Keratinocyte (primary cell): ENCODE measurements at regions not wholly inside any gene's neighbourhood (a gene's known extent, or its start where the extent isn't known, plus 50 kb on each side); places are given as distances from the start of the nearest gene placed in this dataset.

Experiments
- DNase-seq: peaks from one replicate; pipeline ENCODE4 v3.0.0-alpha.2; 2011; ENCODE audit warnings: low read depth, missing footprints, low spot score
- FAIRE-seq: peaks from 2 replicates; lab custom pipeline; 2011; peaks lifted over from hg19 to GRCh38; lab: Jason Lieb, UNC
- H2AFZ ChIP-seq: 2 replicates; pipeline ENCODE4 v1.6.0; 2012; ENCODE audit warnings: low read length, control low read depth, inconsistent platforms; ENCODE audit not compliant: control insufficient read depth
- H3K27ac ChIP-seq: 2 replicates; pipeline ENCODE4 v1.5.1; 2011; ENCODE audit warnings: low read length; ENCODE audit not compliant: control insufficient read depth, insufficient read depth
- H3K27me3 ChIP-seq: 3 replicates; pipeline ENCODE4 v1.6.0; 2011; ENCODE audit warnings: low read length; ENCODE audit not compliant: control insufficient read depth, insufficient read depth; ENCODE audit errors: extremely low read depth
- H3K36me3 ChIP-seq, 2 experiments: 2 replicates in 1 of 2; 3 replicates in 1 of 2; pipeline ENCODE4 v1.5.1; 2011; ENCODE audit warnings: low read length in 2 of 2, mild to moderate bottlenecking in 1 of 2; ENCODE audit not compliant: control insufficient read depth in 2 of 2, insufficient read depth in 2 of 2; ENCODE audit errors: extremely low read depth in 1 of 2
- H3K4me1 ChIP-seq: 3 replicates; pipeline ENCODE4 v1.5.1; 2011; ENCODE audit warnings: low read length; ENCODE audit not compliant: control insufficient read depth, insufficient read depth; ENCODE audit errors: extremely low read depth
- H3K4me2 ChIP-seq: 3 replicates; pipeline ENCODE4 v1.6.0; 2011; ENCODE audit warnings: low read depth, low read length; ENCODE audit not compliant: control insufficient read depth, insufficient read depth; ENCODE audit errors: extremely low read depth
- H3K4me3 ChIP-seq, 3 experiments: fragments of 200-600 bp in 1 of 3; sonication (generic) in 1 of 3; 2 replicates in 2 of 3; 3 replicates in 1 of 3; pipeline ENCODE4 v1.5.1; 2011 to 2016; ENCODE audit warnings: low read length in 3 of 3, mild to moderate bottlenecking in 3 of 3, control low read depth in 2 of 3, inconsistent platforms in 1 of 3, low read depth in 1 of 3, mixed read lengths in 1 of 3, mixed run types in 1 of 3, moderate library complexity in 1 of 3; ENCODE audit not compliant: control insufficient read depth in 2 of 3, insufficient read depth in 2 of 3; ENCODE audit errors: extremely low read depth in 1 of 3
- H3K79me2 ChIP-seq: 2 replicates; pipeline ENCODE4 v1.6.0; 2012; ENCODE audit warnings: low read length; ENCODE audit not compliant: control insufficient read depth, insufficient read depth
- H3K9ac ChIP-seq: 3 replicates; pipeline ENCODE4 v1.6.0; 2011; ENCODE audit warnings: low read length; ENCODE audit not compliant: control insufficient read depth, insufficient read depth; ENCODE audit errors: extremely low read depth
- H3K9me1 ChIP-seq: 3 replicates; pipeline ENCODE4 v1.6.0; 2011; ENCODE audit warnings: low read length; ENCODE audit not compliant: control insufficient read depth, insufficient read depth; ENCODE audit errors: extremely low read depth
- H3K9me3 ChIP-seq: 2 replicates; pipeline ENCODE4 v1.5.1; 2012; ENCODE audit warnings: low read depth, low read length; ENCODE audit not compliant: control insufficient read depth
- H4K20me1 ChIP-seq: 3 replicates; pipeline ENCODE4 v1.6.0; 2011; ENCODE audit warnings: low read length; ENCODE audit not compliant: control insufficient read depth, insufficient read depth; ENCODE audit errors: extremely low read depth
- EZH2 ChIP-seq: IDR thresholded peaks from one replicate; pipeline ENCODE4 v1.6.1; 2012; ENCODE audit warnings: inconsistent platforms, mild to moderate bottlenecking, low read length, moderate library complexity
- dilution Hi-C: fragments of 300-500 bp; cut with MboI; formaldehyde crosslinking; loops from one replicate; pipeline ENCODE4 v1.7.0; 2020; ENCODE audit warnings: low sequenced_read_pairs; ENCODE audit not compliant: extremely low pct_ligation_motif_present
- TF ChIP-seq, protein P1 (sequence below), 3 experiments: IDR thresholded peaks in 1 of 3; conservative IDR thresholded peaks in 1 of 3; optimal IDR thresholded peaks in 1 of 3; 2 replicates in 2 of 3; 3 replicates in 1 of 3; pipeline versions ENCODE3 to v1.5.1; 2011; ENCODE audit warnings: low read length in 3 of 3, mild to moderate bottlenecking in 3 of 3, moderate library complexity in 2 of 3, control low read depth in 1 of 3, inconsistent platforms in 1 of 3; ENCODE audit not compliant: insufficient read depth in 2 of 3; ENCODE audit errors: extremely low read depth in 1 of 3

DNA sequence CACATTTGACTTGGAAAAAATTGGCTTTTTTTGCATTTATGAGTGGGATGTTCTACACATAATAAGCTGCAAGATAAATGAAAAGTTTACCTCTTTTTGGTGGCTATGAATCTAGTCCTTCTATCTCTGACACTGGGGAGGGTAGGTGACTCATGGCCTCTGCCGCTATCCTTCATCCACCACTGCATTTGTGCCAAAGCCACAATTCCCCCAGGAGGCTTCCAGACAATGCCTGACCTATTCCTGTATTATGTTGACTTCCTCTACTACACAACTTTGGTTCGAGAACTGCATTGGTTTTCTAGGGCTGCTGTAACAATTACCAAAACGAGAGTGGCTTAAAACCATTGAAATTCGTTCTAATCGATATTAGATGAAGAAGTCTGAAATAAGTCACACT is 245.6 kb downstream of the TRAM1L1 start:
- TF ChIP-seq, protein P1, sequence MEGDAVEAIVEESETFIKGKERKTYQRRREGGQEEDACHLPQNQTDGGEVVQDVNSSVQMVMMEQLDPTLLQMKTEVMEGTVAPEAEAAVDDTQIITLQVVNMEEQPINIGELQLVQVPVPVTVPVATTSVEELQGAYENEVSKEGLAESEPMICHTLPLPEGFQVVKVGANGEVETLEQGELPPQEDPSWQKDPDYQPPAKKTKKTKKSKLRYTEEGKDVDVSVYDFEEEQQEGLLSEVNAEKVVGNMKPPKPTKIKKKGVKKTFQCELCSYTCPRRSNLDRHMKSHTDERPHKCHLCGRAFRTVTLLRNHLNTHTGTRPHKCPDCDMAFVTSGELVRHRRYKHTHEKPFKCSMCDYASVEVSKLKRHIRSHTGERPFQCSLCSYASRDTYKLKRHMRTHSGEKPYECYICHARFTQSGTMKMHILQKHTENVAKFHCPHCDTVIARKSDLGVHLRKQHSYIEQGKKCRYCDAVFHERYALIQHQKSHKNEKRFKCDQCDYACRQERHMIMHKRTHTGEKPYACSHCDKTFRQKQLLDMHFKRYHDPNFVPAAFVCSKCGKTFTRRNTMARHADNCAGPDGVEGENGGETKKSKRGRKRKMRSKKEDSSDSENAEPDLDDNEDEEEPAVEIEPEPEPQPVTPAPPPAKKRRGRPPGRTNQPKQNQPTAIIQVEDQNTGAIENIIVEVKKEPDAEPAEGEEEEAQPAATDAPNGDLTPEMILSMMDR (optimal IDR thresholded peaks at IDR 0.05 in 1 of 3, IDR thresholded peaks at IDR 0.05 in 1 of 3, conservative IDR thresholded peaks at IDR 0.05 in 1 of 3; ENCODE audit: extremely low read depth in 1 of 3, insufficient read depth in 2 of 3, low read length in 3 of 3) = no peak
- no peak for TF ChIP-seq EZH2
- no peak for FAIRE-seq
- Histone ChIP-seq H3K9ac (no peak overlapping the region), H3K36me3 (no peaks in the 10 kb centered on the region), H3K4me2 (no peak overlapping the region), H2AFZ (no peak overlapping the region), H3K27ac (no peak overlapping the region), H3K9me3 (no peaks in the 10 kb centered on the region), H3K79me2 (no peaks in the 10 kb centered on the region), H4K20me1 (no peaks in the 10 kb centered on the region), H3K4me3 (no peak overlapping the region), H3K4me1 (no peaks in the 10 kb centered on the region), H3K27me3 (no peaks in the 10 kb centered on the region), H3K9me1 (no peaks in the 10 kb centered on the region)
- dilution Hi-C loops = no loop called here
- DNase-seq = no peak

DNA sequence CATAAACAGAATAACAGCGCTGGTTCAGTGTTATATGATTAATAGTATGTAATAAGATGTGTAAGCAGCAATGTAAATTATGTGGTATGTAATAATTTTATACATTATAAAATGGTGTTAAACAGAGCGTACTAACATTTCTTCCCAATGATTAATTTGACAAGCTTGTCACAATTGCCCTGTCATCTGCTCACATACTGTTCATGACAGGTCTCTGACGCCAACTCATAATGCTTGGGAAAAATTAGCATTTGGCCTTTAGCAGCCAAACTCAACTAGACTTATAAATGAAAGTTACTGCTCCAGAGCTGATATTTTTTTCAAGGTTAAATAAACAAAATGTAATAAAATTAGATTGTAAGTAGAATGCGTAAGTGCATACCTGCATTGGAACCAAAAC is 246.8 kb downstream of the TRAM1L1 start:
- Histone ChIP-seq H3K36me3 (no peaks in the 10 kb centered on the region), H3K4me1 (no peaks in the 10 kb centered on the region), H3K27me3 (no peaks in the 10 kb centered on the region), H3K4me2 (no peak overlapping the region), H3K4me3 (no peak overlapping the region), H4K20me1 (no peaks in the 10 kb centered on the region), H3K79me2 (no peaks in the 10 kb centered on the region), H3K27ac (no peak overlapping the region), H2AFZ (no peak overlapping the region), H3K9ac (no peak overlapping the region), H3K9me1 (no peaks in the 10 kb centered on the region), H3K9me3 (no peaks in the 10 kb centered on the region)
- DNase-seq = no peak
- dilution Hi-C loops = no loop called here
- TF ChIP-seq, protein P1 (optimal IDR thresholded peaks at IDR 0.05 in 1 of 3, IDR thresholded peaks at IDR 0.05 in 1 of 3, conservative IDR thresholded peaks at IDR 0.05 in 1 of 3; ENCODE audit: extremely low read depth in 1 of 3, insufficient read depth in 2 of 3, low read length in 3 of 3) = no peak
- no peak for TF ChIP-seq EZH2
- FAIRE-seq = no peak
